K562 (cell line): ENCODE measurements at regions not wholly inside any gene's neighbourhood (a gene's known extent, or its start where the extent isn't known, plus 50 kb on each side); places are given as distances from the start of the nearest gene placed in this dataset.

Source experiments
- ATAC-seq: fragments of 200-7000 bp; cut with Tn5 transposase; 3 replicates; pipeline ENCODE4 v1.9.1; 2020; ENCODE audit warnings: moderate library complexity
- BruUV-seq: library from RNA; stranded (reverse); fragments of 400-500 nt; replicated peaks from 2 replicates; lab custom pipeline; 2021; lab: Mats Ljungman, UMichigan
- CTCF ChIA-PET: fragments of 300-600 bp; formaldehyde crosslinking; extraction: SDS; loops from one replicate; lab custom pipeline; 2021; ENCODE audit warnings: low intra/inter-chr PET ratio; lab: Yijun Ruan, JAX
- POLR2A ChIA-PET: fragments of 300-600, 350-650 bp; sonication (Branson Sonifier 250); formaldehyde crosslinking; extraction: SDS; loops from one replicate; lab custom pipeline; 2021; ENCODE audit warnings: antibody characterized with exemption, inconsistent platforms; lab: Yijun Ruan, JAX
- DNase-seq, 4 experiments: peaks; one replicate each; pipeline versions ENCODE4 v3.0.0 to v3.0.0-alpha.2; 2011 to 2018; ENCODE audit warnings: low spot score in 3 of 4, mixed read lengths in 3 of 4; ENCODE audit errors: extremely low read depth in 1 of 4
- FAIRE-seq: peaks from 2 replicates; lab custom pipeline; 2011; peaks lifted over from hg19 to GRCh38; lab: Jason Lieb, UNC
- H2AFZ ChIP-seq: 2 replicates; pipeline ENCODE4 v1.6.0; 2011; ENCODE audit warnings: low read depth, low read length, control low read depth, inconsistent platforms
- H3K27ac ChIP-seq: fragments of 200-600 bp; 3 replicates; pipeline ENCODE4 v1.8.0; 2011; ENCODE audit warnings: low read depth, mild to moderate bottlenecking, control low read depth, inconsistent platforms, low read length, moderate library complexity, mixed read lengths; ENCODE audit errors: extremely low read depth
- H3K27me3 ChIP-seq, 2 experiments: fragments of 300-600 bp in 1 of 2; 2 replicates in 1 of 2; 3 replicates in 1 of 2; pipeline versions ENCODE4 v1.6.0 to v1.8.0; 2011; ENCODE audit warnings: inconsistent platforms in 2 of 2, low read length in 2 of 2, mild to moderate bottlenecking in 1 of 2, mixed read lengths in 1 of 2, moderate library complexity in 1 of 2; ENCODE audit not compliant: control insufficient read depth in 2 of 2, insufficient read depth in 2 of 2
- H3K36me3 ChIP-seq: fragments of 300-600 bp; 3 replicates; pipeline ENCODE4 v1.8.0; 2011; ENCODE audit warnings: mild to moderate bottlenecking, low read length, inconsistent platforms; ENCODE audit not compliant: control insufficient read depth, insufficient read depth
- H3K4me1 ChIP-seq, 2 experiments: fragments of 200-600 bp in 1 of 2; replicated peaks in 1 of 2; 2 replicates in 1 of 2; 3 replicates in 1 of 2; pipeline versions ENCODE4 v1.5.1 to v1.8.0; 2011; ENCODE audit warnings: inconsistent platforms in 2 of 2, low read length in 2 of 2, mild to moderate bottlenecking in 1 of 2, mixed read lengths in 1 of 2, moderate library complexity in 1 of 2; ENCODE audit not compliant: control insufficient read depth in 2 of 2, insufficient read depth in 2 of 2
- H3K4me2 ChIP-seq: 2 replicates; pipeline ENCODE4 v1.6.1; 2011; ENCODE audit warnings: low read length, control low read depth, inconsistent platforms, mixed read lengths; ENCODE audit not compliant: insufficient read depth
- H3K4me3 ChIP-seq: fragments of 200-600 bp; sonication (generic), shearing (Covaris generic); 2 replicates; pipeline ENCODE4 v1.5.1; 2016; ENCODE audit warnings: control low read depth, inconsistent platforms
- H3K79me2 ChIP-seq: fragments of 200-600 bp; 3 replicates; pipeline ENCODE4 v1.8.0; 2011; ENCODE audit warnings: low read length, inconsistent platforms; ENCODE audit not compliant: control insufficient read depth, insufficient read depth
- H3K9ac ChIP-seq, 2 experiments: 2 replicates each; pipeline versions ENCODE4 v1.6.0 to v1.6.1; 2011; ENCODE audit warnings: low read depth in 2 of 2, low read length in 2 of 2, control low read depth in 1 of 2, inconsistent platforms in 1 of 2, mild to moderate bottlenecking in 1 of 2, mixed read lengths in 1 of 2; ENCODE audit not compliant: insufficient read depth in 1 of 2
- H3K9me1 ChIP-seq: one replicate; pipeline ENCODE4 v1.6.0; 2011; ENCODE audit warnings: inconsistent platforms, mild to moderate bottlenecking, low read length, moderate library complexity; ENCODE audit not compliant: control insufficient read depth, insufficient read depth
- H3K9me3 ChIP-seq: replicated peaks from 2 replicates; pipeline ENCODE4 v1.5.1; 2011; ENCODE audit warnings: low read depth, low read length, inconsistent platforms; ENCODE audit not compliant: control insufficient read depth, insufficient read depth
- H4K20me1 ChIP-seq: replicated peaks from 2 replicates; pipeline ENCODE4 v1.6.1; 2011; ENCODE audit warnings: low read length, inconsistent platforms, mixed read lengths; ENCODE audit not compliant: control insufficient read depth, insufficient read depth
- BCLAF1 ChIP-seq, 2 experiments: fragments of 450-650 bp in 1 of 2; IDR thresholded peaks; 2 replicates each; pipeline ENCODE4 v1.6.1; 2011 to 2017; ENCODE audit warnings: low read depth in 2 of 2, antibody characterized with exemption in 1 of 2, borderline replicate concordance in 1 of 2, low read length in 1 of 2, mild to moderate bottlenecking in 1 of 2, mixed read lengths in 1 of 2; ENCODE audit not compliant: control insufficient read depth in 1 of 2
- CREB3 ChIP-seq: fragments of 450-650 bp; conservative IDR thresholded peaks from 2 replicates; pipeline ENCODE4 v1.6.1; 2016; ENCODE audit warnings: missing genetic modification characterization, low read depth, mild to moderate bottlenecking, missing compliant biosample characterization, moderate library complexity
- FOXA3 ChIP-seq, 2 experiments: fragments of 450-650 bp in 1 of 2; sonication (generic) in 1 of 2; formaldehyde crosslinking; IDR thresholded peaks in 1 of 2; conservative IDR thresholded peaks in 1 of 2; 2 replicates each; pipeline versions ENCODE4 v1.4.0 to v1.8.0; 2020 to 2022; ENCODE audit warnings: mild to moderate bottlenecking in 2 of 2, missing genetic modification reagents in 1 of 2
- KAT2B ChIP-seq: IDR thresholded peaks from one replicate; pipeline ENCODE4 v1.6.1; 2012; ENCODE audit warnings: low read depth, mild to moderate bottlenecking, control low read depth, inconsistent platforms, low read length, moderate library complexity
- KLF13 ChIP-seq: fragments of 450-650 bp; IDR thresholded peaks from 2 replicates; pipeline ENCODE4 v1.6.1; 2016; ENCODE audit warnings: missing genetic modification characterization, low read depth, mild to moderate bottlenecking, missing compliant biosample characterization, moderate library complexity, borderline replicate concordance
- NR4A1 ChIP-seq, 2 experiments: fragments of 250-450 bp in 1 of 2; fragments of 450-650 bp in 1 of 2; sonication (Bioruptor Pico) in 1 of 2; IDR thresholded peaks; 2 replicates each; pipeline versions ENCODE4 v1.4.0 to v1.6.1; 2016 to 2020; ENCODE audit warnings: mild to moderate bottlenecking in 2 of 2, missing compliant biosample characterization in 1 of 2, missing genetic modification characterization in 1 of 2, moderate library complexity in 1 of 2
- PHF8 ChIP-seq: fragments of 200-600 bp; sonication (generic); IDR thresholded peaks from 2 replicates; pipeline ENCODE4 v1.6.1; 2012; ENCODE audit warnings: mixed run types, mild to moderate bottlenecking, inconsistent platforms, low read length, moderate library complexity, borderline replicate concordance
- THRAP3 ChIP-seq: fragments of 450-650 bp; IDR thresholded peaks from 2 replicates; pipeline ENCODE4 v1.6.1; 2016; ENCODE audit warnings: mild to moderate bottlenecking, inconsistent platforms, borderline replicate concordance
- in situ Hi-C: fragments of 300-500 bp; cut with MboI; formaldehyde crosslinking; loops from 4 replicates; pipeline ENCODE4 v1.15.0; 2018; ENCODE audit warnings: inconsistent platforms, mixed read lengths
- intact Hi-C: fragments of 100-400 bp; cut with micrococcal nuclease; formaldehyde crosslinking; loops from 2 replicates; pipeline ENCODE4 v1.14.2; 2022
- TF ChIP-seq, protein P1 (sequence below): sonication (generic); formaldehyde crosslinking; IDR thresholded peaks from 2 replicates; pipeline ENCODE4 v1.5.0; 2020; ENCODE audit warnings: missing genetic modification reagents

DNA sequence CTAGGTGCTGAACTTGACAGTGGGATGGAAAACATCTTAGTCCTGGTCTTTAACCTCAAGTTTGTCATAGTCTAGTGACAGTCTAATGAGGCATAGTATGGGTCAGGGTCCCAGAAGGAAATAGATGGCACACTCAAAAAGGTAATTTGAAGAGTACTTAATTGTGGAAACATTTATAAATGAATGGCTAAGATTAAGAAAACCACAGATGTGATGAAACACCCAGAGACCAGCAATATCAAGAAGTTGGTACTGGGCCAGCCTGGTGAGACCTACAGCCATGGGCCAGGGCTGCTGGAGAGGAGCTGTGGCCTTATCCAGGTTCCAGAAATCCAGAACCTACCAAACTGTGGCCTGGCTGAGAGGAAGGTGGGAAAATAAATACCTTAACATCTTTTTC lies 93.5 kb upstream of the ATG10 start:
- in situ Hi-C loops (no loop called here), intact Hi-C loops (no loop called here)
- TF ChIP-seq THRAP3 (no peak), KAT2B (no peak), BCLAF1 (IDR thresholded peaks at IDR 0.05; ENCODE audit: borderline replicate concordance in 1 of 2, control insufficient read depth in 1 of 2, low read depth in 2 of 2, low read length in 1 of 2) (no peak), KLF13 (tag) (no peak), FOXA3 (CRISPR knock-in tag; conservative IDR thresholded peaks at IDR 0.05 in 1 of 2, IDR thresholded peaks at IDR 0.05 in 1 of 2) (no peak), PHF8 (no peak), NR4A1 (CRISPR knock-in tag; IDR thresholded peaks at IDR 0.05) (no peak), NR4A1 (tag; IDR thresholded peaks at IDR 0.05) (no peak), CREB3 (no peak)
- TF ChIP-seq, protein P1, sequence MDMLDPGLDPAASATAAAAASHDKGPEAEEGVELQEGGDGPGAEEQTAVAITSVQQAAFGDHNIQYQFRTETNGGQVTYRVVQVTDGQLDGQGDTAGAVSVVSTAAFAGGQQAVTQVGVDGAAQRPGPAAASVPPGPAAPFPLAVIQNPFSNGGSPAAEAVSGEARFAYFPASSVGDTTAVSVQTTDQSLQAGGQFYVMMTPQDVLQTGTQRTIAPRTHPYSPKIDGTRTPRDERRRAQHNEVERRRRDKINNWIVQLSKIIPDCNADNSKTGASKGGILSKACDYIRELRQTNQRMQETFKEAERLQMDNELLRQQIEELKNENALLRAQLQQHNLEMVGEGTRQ = no peak
- no peak overlapping the region for H2AFZ ChIP-seq
- DNase-seq = no peak
- no peak for ATAC-seq
- ChIA-PET POLR2A (interaction anchor here (1.2 kb wide), 1 partner anchor 31 kb away, joined by 3 read pairs; no protein-coding TSS in a partner anchor), CTCF (no interaction called here)
- H3K36me3 ChIP-seq = no peaks in the 10 kb centered on the region
- H3K9me1 ChIP-seq = no peaks in the 10 kb centered on the region
- no peaks in the 10 kb centered on the region for H3K4me1 ChIP-seq
- no peaks in the 10 kb centered on the region for H4K20me1 ChIP-seq
- H3K4me3 ChIP-seq = no peak overlapping the region
- H3K27ac ChIP-seq = no peak overlapping the region
- no peaks in the 10 kb centered on the region for H3K79me2 ChIP-seq
- no peaks in the 10 kb centered on the region; a peak in 1 of 5 replicates for H3K27me3 ChIP-seq
- H3K9ac ChIP-seq = no peak overlapping the region
- no peak for FAIRE-seq
- no peak overlapping the region for H3K4me2 ChIP-seq
- no TSS peak for BruUV-seq
- H3K9me3 ChIP-seq = no peaks in the 10 kb centered on the region
